ENCODE measurements at regions not wholly inside any gene's neighbourhood (a gene's known extent, or its start where the extent isn't known, plus 50 kb on each side); places are given as distances from the start of the nearest gene placed in this dataset.

GRCh38 chr22:48464246-48464645, 1363.4 kb downstream of the BRD1 start:
- H3K27me3 ChIP-seq (ENCODE audit: insufficient read depth, poor library complexity, severe bottlenecking): no peaks in the 10 kb centered on the region
- TF ChIP-seq SPI1 (IDR thresholded peaks at IDR 0.05; ENCODE audit: borderline replicate concordance, low read depth) (no peak), POLR2AphosphoS5 (IDR thresholded peaks at IDR 0.05; ENCODE audit: low read depth) (no peak), GABPA (IDR thresholded peaks at IDR 0.05; ENCODE audit: low read depth) (no peak), CTCF (IDR thresholded peaks at IDR 0.05; ENCODE audit: insufficient read depth, low read length) (no peak), REST (IDR thresholded peaks at IDR 0.05; ENCODE audit: insufficient replicate concordance, low read depth) (no peak)
- no peak overlapping the region for H3K4me3 ChIP-seq (replicated peaks; ENCODE audit: insufficient read depth, low read length)
- DNase-seq (ENCODE audit: low read depth in 1 of 2, low spot score in 1 of 2): no peak
- no peak overlapping the region for H3K27ac ChIP-seq (replicated peaks)

GRCh38 chr22:48459859-48460823, 1367.5 kb downstream of the BRD1 start:
- no peak for TF ChIP-seq CTCF (IDR thresholded peaks at IDR 0.05; ENCODE audit: insufficient read depth, low read length)
- TF ChIP-seq GABPA (IDR thresholded peaks at IDR 0.05; ENCODE audit: low read depth): no peak
- TF ChIP-seq POLR2AphosphoS5 (IDR thresholded peaks at IDR 0.05; ENCODE audit: low read depth): no peak
- no peak for TF ChIP-seq SPI1 (IDR thresholded peaks at IDR 0.05; ENCODE audit: borderline replicate concordance, low read depth)
- no peak for TF ChIP-seq REST (IDR thresholded peaks at IDR 0.05; ENCODE audit: insufficient replicate concordance, low read depth)

GRCh38 chr22:48459259-48459658, 1368.4 kb downstream of the BRD1 start:
- Histone ChIP-seq H3K4me3 (replicated peaks; ENCODE audit: insufficient read depth, low read length) (no peak overlapping the region), H3K27ac (replicated peaks) (no peak overlapping the region), H3K27me3 (ENCODE audit: insufficient read depth, poor library complexity, severe bottlenecking) (no peaks in the 10 kb centered on the region)
- DNase-seq (ENCODE audit: low read depth in 1 of 2, low spot score in 1 of 2): no peak
- TF ChIP-seq POLR2AphosphoS5 (IDR thresholded peaks at IDR 0.05; ENCODE audit: low read depth) (no peak), SPI1 (IDR thresholded peaks at IDR 0.05; ENCODE audit: borderline replicate concordance, low read depth) (no peak), REST (IDR thresholded peaks at IDR 0.05; ENCODE audit: insufficient replicate concordance, low read depth) (no peak), GABPA (IDR thresholded peaks at IDR 0.05; ENCODE audit: low read depth) (no peak), CTCF (IDR thresholded peaks at IDR 0.05; ENCODE audit: insufficient read depth, low read length) (no peak)

More at GRCh38 chr22:48459859-48460823, 1367.5 kb downstream of the BRD1 start:
- Histone ChIP-seq H3K27ac (replicated peaks) (no peak overlapping the region), H3K27me3 (ENCODE audit: insufficient read depth, poor library complexity, severe bottlenecking) (no peaks in the 10 kb centered on the region), H3K4me3 (replicated peaks; ENCODE audit: insufficient read depth, low read length) (no peak overlapping the region)
- DNase-seq (ENCODE audit: low read depth in 1 of 2, low spot score in 1 of 2): no peak

Data from HL-60 (cell line).